Skeletal muscle satellite cell (primary cell): ENCODE measurements at regions not wholly inside any gene's neighbourhood (a gene's known extent, or its start where the extent isn't known, plus 50 kb on each side); places are given as distances from the start of the nearest gene placed in this dataset.

Experiments used
- H3K27me3 ChIP-seq: 2 replicates; pipeline ENCODE4 v1.7.0; 2013; ENCODE audit warnings: low read length; ENCODE audit not compliant: control insufficient read depth, insufficient read depth
- H3K36me3 ChIP-seq: 2 replicates; pipeline ENCODE4 v1.7.0; 2013; ENCODE audit warnings: mild to moderate bottlenecking, control low read depth, low read length; ENCODE audit not compliant: insufficient read depth
- H3K4me1 ChIP-seq: 2 replicates; pipeline ENCODE4 v1.7.0; 2013; ENCODE audit warnings: low read length; ENCODE audit not compliant: control insufficient read depth, insufficient read depth
- H3K4me2 ChIP-seq: 2 replicates; pipeline ENCODE4 v1.7.0; 2013; ENCODE audit warnings: mild to moderate bottlenecking, low read length
- H3K4me3 ChIP-seq: 2 replicates; pipeline ENCODE4 v1.7.0; 2013; ENCODE audit warnings: low read length
- H3K9ac ChIP-seq: 2 replicates; pipeline ENCODE4 v1.7.0; 2013; ENCODE audit warnings: mild to moderate bottlenecking, low read depth, low read length, moderate library complexity
- H3K9me3 ChIP-seq: replicated peaks from 2 replicates; pipeline ENCODE4 v1.7.0; 2013; ENCODE audit warnings: mild to moderate bottlenecking, control low read depth, low read length

- Histone ChIP-seq H3K4me1 (peaks cover 15% of the 10 kb centered on the region), H3K9me3 (no peaks in the 10 kb centered on the region), H3K9ac (no peak overlapping the region), H3K4me2 (no peak overlapping the region), H3K36me3 (no peaks in the 10 kb centered on the region), H3K27me3 (peaks cover 20% of the 10 kb centered on the region), H3K4me3 (no peak overlapping the region)
Measured at GRCh38 chr3:46096781-46097180, 69.5 kb upstream of the XCR1 start.

- Histone ChIP-seq H3K27me3 (peaks cover 22% of the 10 kb centered on the region), H3K9me3 (no peaks in the 10 kb centered on the region), H3K4me3 (no peak overlapping the region), H3K4me2 (no peak overlapping the region), H3K9ac (no peak overlapping the region), H3K4me1 (peaks cover 15% of the 10 kb centered on the region), H3K36me3 (no peaks in the 10 kb centered on the region)
Measured at GRCh38 chr3:46096336-46096735, 69.1 kb upstream of the XCR1 start.

GRCh38 chr3:46095307-46095706, 68.0 kb upstream of the XCR1 start:
- no peak overlapping the region for H3K9ac ChIP-seq
- H3K9me3 ChIP-seq, result no peaks in the 10 kb centered on the region
- no peak overlapping the region for H3K4me3 ChIP-seq
- no peaks in the 10 kb centered on the region for H3K36me3 ChIP-seq
- peaks cover 15% of the 10 kb centered on the region for H3K4me1 ChIP-seq
- peaks cover 24% of the 10 kb centered on the region for H3K27me3 ChIP-seq
- H3K4me2 ChIP-seq, result no peak overlapping the region

GRCh38 chr3:46094506-46094905, 67.2 kb upstream of the XCR1 start:
- no peaks in the 10 kb centered on the region for H3K9me3 ChIP-seq
- H3K4me2 ChIP-seq, result no peak overlapping the region
- no peaks in the 10 kb centered on the region for H3K36me3 ChIP-seq
- H3K27me3 ChIP-seq, result peaks cover 24% of the 10 kb centered on the region
- H3K4me1 ChIP-seq, result peaks cover 17% of the 10 kb centered on the region
- H3K4me3 ChIP-seq, result no peak overlapping the region
- H3K9ac ChIP-seq, result no peak overlapping the region

GRCh38 chr3:46093966-46094365, 66.7 kb upstream of the XCR1 start:
- Histone ChIP-seq H3K9me3 (no peaks in the 10 kb centered on the region), H3K9ac (no peak overlapping the region), H3K27me3 (peaks cover 24% of the 10 kb centered on the region), H3K36me3 (no peaks in the 10 kb centered on the region), H3K4me1 (peaks cover 22% of the 10 kb centered on the region), H3K4me2 (no peak overlapping the region), H3K4me3 (no peak overlapping the region)

- Histone ChIP-seq H3K27me3 (peaks cover 24% of the 10 kb centered on the region), H3K4me2 (no peak overlapping the region), H3K4me1 (peaks cover 20% of the 10 kb centered on the region), H3K36me3 (no peaks in the 10 kb centered on the region), H3K9me3 (no peaks in the 10 kb centered on the region), H3K4me3 (no peak overlapping the region), H3K9ac (no peak overlapping the region)
Measured at GRCh38 chr3:46093327-46093942, 66.2 kb upstream of the XCR1 start.

- Histone ChIP-seq H3K4me1 (peaks cover 13% of the 10 kb centered on the region), H3K4me2 (no peak overlapping the region), H3K9ac (no peak overlapping the region), H3K9me3 (no peaks in the 10 kb centered on the region), H3K36me3 (no peaks in the 10 kb centered on the region), H3K27me3 (peaks cover 24% of the 10 kb centered on the region), H3K4me3 (no peak overlapping the region)
Measured at GRCh38 chr3:46092702-46093080, 65.4 kb upstream of the XCR1 start.

- peaks cover 9% of the 10 kb centered on the region for H3K4me1 ChIP-seq
- no peak overlapping the region for H3K4me3 ChIP-seq
- H3K4me2 ChIP-seq, result no peak overlapping the region
- H3K36me3 ChIP-seq, result no peaks in the 10 kb centered on the region
- H3K9ac ChIP-seq, result no peak overlapping the region
- H3K27me3 ChIP-seq, result peaks cover 29% of the 10 kb centered on the region
- H3K9me3 ChIP-seq, result no peaks in the 10 kb centered on the region
Measured at GRCh38 chr3:46091741-46092701, 64.7 kb upstream of the XCR1 start.

GRCh38 chr3:46091046-46091445, 63.8 kb upstream of the XCR1 start:
- Histone ChIP-seq H3K4me1 (peaks cover 9% of the 10 kb centered on the region), H3K4me3 (no peak overlapping the region), H3K4me2 (no peak overlapping the region), H3K27me3 (peaks cover 35% of the 10 kb centered on the region), H3K9ac (no peak overlapping the region), H3K9me3 (no peaks in the 10 kb centered on the region), H3K36me3 (no peaks in the 10 kb centered on the region)

GRCh38 chr3:46090161-46090591, 62.9 kb upstream of the XCR1 start:
- Histone ChIP-seq H3K36me3 (no peaks in the 10 kb centered on the region), H3K9me3 (no peaks in the 10 kb centered on the region), H3K27me3 (peaks cover 37% of the 10 kb centered on the region), H3K9ac (no peak overlapping the region), H3K4me3 (no peak overlapping the region), H3K4me1 (peaks cover 9% of the 10 kb centered on the region), H3K4me2 (no peak overlapping the region)

GRCh38 chr3:46089237-46090011, 62.1 kb upstream of the XCR1 start:
- Histone ChIP-seq H3K4me3 (no peak overlapping the region), H3K27me3 (peaks cover 32% of the 10 kb centered on the region), H3K9ac (no peak overlapping the region), H3K9me3 (no peaks in the 10 kb centered on the region), H3K4me2 (no peak overlapping the region), H3K36me3 (no peaks in the 10 kb centered on the region), H3K4me1 (peaks cover 9% of the 10 kb centered on the region)
